ENCODE measurements at regions not wholly inside any gene's neighbourhood (a gene's known extent, or its start where the extent isn't known, plus 50 kb on each side); places are given as distances from the start of the nearest gene placed in this dataset.

- H4K20me1 ChIP-seq (ENCODE audit: control insufficient read depth, insufficient read depth, insufficient read length), result no peaks in the 10 kb centered on the region
- no peak overlapping the region for H2BK15ac ChIP-seq (ENCODE audit: low read depth, low read length)
- no peak overlapping the region for H4K91ac ChIP-seq (ENCODE audit: insufficient read length, low read depth, low read length)
- no peak overlapping the region for H2AK5ac ChIP-seq (ENCODE audit: insufficient read length, low read length)
- Mint-ChIP-seq H3K4me3 (no peak overlapping the region), H3K27ac (no peak overlapping the region), H3K27me3 (ENCODE audit: low read depth) (no peaks in the 10 kb centered on the region), H3K36me3 (ENCODE audit: insufficient read depth in 1 of 3, low read depth in 3 of 3) (peaks cover 0 to 9% (median 2%) of the 10 kb centered on the region in 3 experiments; a peak in 3 of 7 replicates), H3K9me3 (peaks cover 8 to 10% of the 10 kb centered on the region in 2 experiments; a peak in 4 of 5 replicates), H3K4me1 (peaks cover 0 to under 1% of the 10 kb centered on the region in 2 experiments; a peak in 1 of 4 replicates)
- no peak overlapping the region for H3K14ac ChIP-seq (ENCODE audit: insufficient read depth, low read length)
- H3K9me3 ChIP-seq (ENCODE audit: control insufficient read depth, low read depth, low read length), result no peaks in the 10 kb centered on the region
- H3K9ac ChIP-seq (ENCODE audit: extremely low read depth, insufficient read length, low read length), result no peak overlapping the region
- H2AFZ ChIP-seq (ENCODE audit: low read length), result no peak overlapping the region
- no peak overlapping the region for H4K8ac ChIP-seq (replicated peaks; ENCODE audit: insufficient read length, low read depth, low read length)
- H3K23me2 ChIP-seq (ENCODE audit: insufficient read length, low read depth, low read length, poor library complexity, severe bottlenecking), result no peaks in the 10 kb centered on the region
- no peak for DNase-seq
- no peak overlapping the region for H3K4ac ChIP-seq (ENCODE audit: low read depth, low read length)
- no peak overlapping the region for H2BK5ac ChIP-seq (ENCODE audit: insufficient read length, low read length)
- H2BK12ac ChIP-seq (ENCODE audit: insufficient read length, low read depth, low read length), result no peak overlapping the region
- H3K23ac ChIP-seq (ENCODE audit: insufficient read length, low read depth, low read length), result no peak overlapping the region
- no peak for TF ChIP-seq CTCF (conservative IDR thresholded peaks at IDR 0.05)
- H3K18ac ChIP-seq (ENCODE audit: insufficient read length, low read depth, low read length), result no peak overlapping the region
- H2BK120ac ChIP-seq (ENCODE audit: low read depth, low read length, poor library complexity, severe bottlenecking), result no peak overlapping the region
- no peaks in the 10 kb centered on the region; the same call in 1 of the 2 replicates for H3K79me2 ChIP-seq (ENCODE audit: insufficient read depth, low read length)
- H4K5ac ChIP-seq (ENCODE audit: insufficient read length, low read depth, low read length), result no peak overlapping the region
- H3K79me1 ChIP-seq (ENCODE audit: insufficient read depth, low read depth, low read length, poor library complexity, severe bottlenecking), result no peaks in the 10 kb centered on the region
- no peak overlapping the region for H3T11ph ChIP-seq (ENCODE audit: low read length)
- no peak overlapping the region for H3K4me2 ChIP-seq (ENCODE audit: insufficient read depth, insufficient read length, low read length)
- no peak overlapping the region for H3K56ac ChIP-seq (ENCODE audit: insufficient read length, low read depth, low read length)
- no peak overlapping the region for H3K27ac ChIP-seq (ENCODE audit: insufficient read length, low read depth, low read length)
- no peaks in the 10 kb centered on the region for H3K27me3 ChIP-seq (ENCODE audit: insufficient read depth, low read length)
- WGBS (ENCODE audit: extremely low coverage, insufficient read length, low lambda C conversion rate), result no CpG with 5 or more reads among the region's 2 CpGs
- H3K4me1 ChIP-seq (ENCODE audit: insufficient read depth, low read length), result no peaks in the 10 kb centered on the region
- no peak overlapping the region for H2BK20ac ChIP-seq (ENCODE audit: low read depth, low read length, poor library complexity, severe bottlenecking)
Observed at GRCh38 chr2:66761826-66762225, 326.9 kb downstream of the MEIS1 start.

All from H9 (cell line).